ENCODE measurements at regions not wholly inside any gene's neighbourhood (a gene's known extent, or its start where the extent isn't known, plus 50 kb on each side); places are given as distances from the start of the nearest gene placed in this dataset.

- no peak for TF ChIP-seq CTCF (IDR thresholded peaks at IDR 0.05)
- Histone ChIP-seq H3K36me3 (no peaks in the 10 kb centered on the region), H3K9me3 (no peaks in the 10 kb centered on the region), H3K4me3 (no peak overlapping the region), H3K4me1 (no peaks in the 10 kb centered on the region), H3K27ac (no peak overlapping the region), H3K27me3 (peaks cover 0 to 86% of the 10 kb centered on the region in 2 donors)
- no peak for DNase-seq
- ATAC-seq, result no peak
- intact Hi-C loops (cut with DNase I), result no loop called here
Measured at GRCh38 chr16:86662740-86663139, 84.4 kb downstream of the FOXL1 start.

- intact Hi-C loops (cut with DNase I), result no loop called here
- Histone ChIP-seq H3K27ac (no peak overlapping the region), H3K4me3 (no peak overlapping the region), H3K27me3 (peaks cover 0 to 88% of the 10 kb centered on the region in 2 donors), H3K4me1 (no peaks in the 10 kb centered on the region), H3K9me3 (no peaks in the 10 kb centered on the region), H3K36me3 (no peaks in the 10 kb centered on the region)
- DNase-seq, result no peak
- ATAC-seq, result no peak
- TF ChIP-seq CTCF (IDR thresholded peaks at IDR 0.05), result no peak
Measured at GRCh38 chr16:86663685-86664521, 85.6 kb downstream of the FOXL1 start.

GRCh38 chr16:86664522-86665318 lies 86.4 kb downstream of the FOXL1 start:
- Histone ChIP-seq H3K4me3 (no peak overlapping the region), H3K27me3 (peaks cover 0 to 91% of the 10 kb centered on the region in 2 donors), H3K36me3 (no peaks in the 10 kb centered on the region), H3K4me1 (no peaks in the 10 kb centered on the region), H3K9me3 (no peaks in the 10 kb centered on the region), H3K27ac (no peak overlapping the region)
- DNase-seq, result no peak
- TF ChIP-seq CTCF (IDR thresholded peaks at IDR 0.05), result no peak
- intact Hi-C loops (cut with DNase I), result no loop called here
- ATAC-seq, result no peak

- H3K4me3 ChIP-seq, result no peak overlapping the region
- H3K9me3 ChIP-seq, result no peaks in the 10 kb centered on the region
- no peak overlapping the region for H3K27ac ChIP-seq
- TF ChIP-seq CTCF (IDR thresholded peaks at IDR 0.05), result no peak
- no peaks in the 10 kb centered on the region for H3K36me3 ChIP-seq
- ATAC-seq, result no peak
- peaks cover 0 to 90% of the 10 kb centered on the region in 2 donors for H3K27me3 ChIP-seq
- intact Hi-C loops (cut with DNase I), result no loop called here
- no peak for DNase-seq
- H3K4me1 ChIP-seq, result no peaks in the 10 kb centered on the region
Measured at GRCh38 chr16:86665319-86665675, 86.9 kb downstream of the FOXL1 start.

GRCh38 chr16:86665929-86666328 lies 87.6 kb downstream of the FOXL1 start:
- Histone ChIP-seq H3K4me1 (no peaks in the 10 kb centered on the region), H3K9me3 (no peaks in the 10 kb centered on the region), H3K4me3 (no peak overlapping the region), H3K27me3 (peaks cover 0 to 90% of the 10 kb centered on the region in 2 donors), H3K27ac (no peak overlapping the region), H3K36me3 (no peaks in the 10 kb centered on the region)
- ATAC-seq, result no peak
- intact Hi-C loops (cut with DNase I), result no loop called here
- DNase-seq, result no peak
- TF ChIP-seq CTCF (IDR thresholded peaks at IDR 0.05), result no peak
